ENCODE measurements at regions not wholly inside any gene's neighbourhood (a gene's known extent, or its start where the extent isn't known, plus 50 kb on each side); places are given as distances from the start of the nearest gene placed in this dataset.

DNA sequence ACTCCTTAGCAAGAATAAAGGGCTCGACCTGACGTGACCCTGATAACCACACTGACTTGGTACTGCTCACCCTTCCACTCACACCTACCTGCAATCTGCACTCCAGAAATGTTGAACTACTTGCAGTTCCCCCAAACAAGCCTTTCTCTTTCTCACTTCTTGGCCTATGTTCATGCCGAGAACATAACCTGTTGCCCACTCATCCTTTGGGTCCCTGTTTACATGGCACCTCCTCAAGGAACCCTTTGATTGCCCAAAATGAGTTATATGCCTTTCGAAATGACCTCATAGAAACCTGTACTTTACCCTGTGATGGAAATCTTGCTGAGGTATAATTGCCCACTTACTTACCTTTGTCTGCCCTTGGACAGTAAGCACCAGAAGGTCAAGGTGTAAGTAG is 96.2 kb downstream of the TMCO5A start:
- POLR2A ChIA-PET: no interaction called here
- Mint-ChIP-seq H3K9me3 (ENCODE audit: insufficient read depth) (no peaks in the 10 kb centered on the region), H3K27me3 (ENCODE audit: low read depth) (peaks cover 5% of the 10 kb centered on the region), H3K4me1 (ENCODE audit: low read depth) (no peaks in the 10 kb centered on the region), H3K36me3 (ENCODE audit: low read depth) (no peaks in the 10 kb centered on the region), H3K27ac (no peak overlapping the region), H3K4me3 (no peak overlapping the region)
- ATAC-seq (no peak), DNase-seq (no peak)
- CTCF ChIA-PET: no interaction called here

DNA sequence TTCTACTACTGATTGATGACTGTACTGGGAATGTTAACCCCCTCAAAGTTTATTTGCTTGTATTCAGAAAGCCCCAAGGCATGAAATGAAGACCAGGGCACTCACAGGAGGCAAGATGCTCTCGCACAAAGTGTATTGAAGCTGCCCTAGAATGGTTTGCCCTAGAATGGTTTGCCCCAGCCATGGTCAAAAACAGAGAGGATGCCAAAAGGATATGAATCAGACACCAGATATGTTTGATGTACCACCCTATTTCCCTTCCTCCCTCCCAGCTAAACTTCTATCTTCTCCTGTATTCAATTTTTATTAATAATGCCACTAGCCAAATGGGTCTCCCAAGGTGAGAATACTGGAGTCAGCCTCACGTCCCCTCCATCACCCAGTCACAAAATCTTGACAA is 101.3 kb downstream of the TMCO5A start:
- Mint-ChIP-seq H3K27ac (no peak overlapping the region), H3K36me3 (ENCODE audit: low read depth) (no peaks in the 10 kb centered on the region), H3K27me3 (ENCODE audit: low read depth) (peaks cover 13% of the 10 kb centered on the region), H3K4me3 (no peak overlapping the region), H3K9me3 (ENCODE audit: insufficient read depth) (no peaks in the 10 kb centered on the region), H3K4me1 (ENCODE audit: low read depth) (no peaks in the 10 kb centered on the region)
- ChIA-PET CTCF (no interaction called here), POLR2A (no interaction called here)
- no peak for ATAC-seq
- DNase-seq: no peak

DNA sequence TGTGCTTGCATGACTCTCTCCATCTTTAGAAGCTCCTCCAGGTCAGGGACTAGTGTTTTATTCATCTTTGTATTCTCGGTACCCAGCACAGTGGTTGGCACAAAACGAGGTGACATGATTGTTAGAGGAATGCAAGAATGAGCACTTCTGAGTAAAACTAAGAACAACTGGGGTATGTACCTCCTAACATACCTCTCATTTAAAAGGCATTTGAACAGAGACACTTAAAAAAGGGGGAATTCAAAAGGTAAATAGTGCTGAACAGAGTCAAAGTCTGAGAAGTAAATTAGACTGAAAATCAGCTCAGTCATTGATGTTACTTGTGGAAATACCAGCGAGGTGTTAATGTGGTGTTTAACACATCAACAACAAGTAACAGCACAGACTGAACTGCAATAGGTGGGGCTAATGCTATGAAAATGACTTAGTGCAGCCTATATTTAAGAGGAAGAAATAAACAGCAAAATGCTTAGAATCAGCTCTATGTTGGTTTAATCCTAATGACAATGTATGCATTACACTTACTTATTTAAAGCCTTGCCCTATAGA is 102.4 kb downstream of the TMCO5A start:
- no peak overlapping the region for H3K27ac Mint-ChIP-seq
- CTCF ChIA-PET: no interaction called here
- no peaks in the 10 kb centered on the region for H3K9me3 Mint-ChIP-seq (ENCODE audit: insufficient read depth)
- peaks cover 13% of the 10 kb centered on the region for H3K27me3 Mint-ChIP-seq (ENCODE audit: low read depth)
- no peak overlapping the region for H3K4me3 Mint-ChIP-seq
- no peaks in the 10 kb centered on the region for H3K4me1 Mint-ChIP-seq (ENCODE audit: low read depth)
- no peaks in the 10 kb centered on the region for H3K36me3 Mint-ChIP-seq (ENCODE audit: low read depth)
- ATAC-seq (no peak), DNase-seq (no peak)
- POLR2A ChIA-PET: no interaction called here

DNA sequence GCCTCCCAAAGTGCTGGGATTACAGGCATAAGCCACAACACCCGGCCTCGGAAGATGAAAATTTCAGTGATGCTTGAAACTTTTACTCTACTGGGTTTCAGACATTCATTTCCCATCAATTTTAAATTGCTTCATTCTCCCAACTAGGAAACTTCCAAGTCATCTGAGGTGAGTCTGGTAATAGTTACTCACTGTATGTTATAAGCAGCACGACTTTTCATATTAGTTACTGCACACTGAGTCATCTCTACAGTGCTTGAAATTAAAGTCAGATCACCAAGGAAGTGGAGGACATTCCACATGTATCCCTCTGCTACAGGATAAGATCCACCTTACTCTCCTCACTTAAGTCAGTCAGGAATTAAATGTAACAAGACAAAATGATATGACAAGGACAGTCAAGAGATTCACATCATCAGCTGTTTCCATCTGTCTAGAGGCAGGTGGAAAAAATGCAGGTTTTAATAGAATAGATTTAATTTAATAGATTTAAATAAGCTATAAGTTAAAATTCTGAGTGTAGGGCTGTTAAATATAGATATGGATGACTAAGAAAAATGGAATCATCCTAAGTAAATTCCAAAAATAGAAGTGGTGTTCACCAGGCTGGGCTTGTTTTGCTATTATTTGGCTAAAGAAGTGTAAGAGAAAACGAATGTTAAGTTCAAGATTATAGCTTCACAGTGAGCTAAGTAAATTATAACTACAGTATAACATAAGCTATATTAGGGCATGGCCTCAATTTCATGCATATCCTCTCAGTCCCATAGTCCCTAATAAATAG is 104.4 kb downstream of the TMCO5A start:
- Mint-ChIP-seq H3K36me3 (ENCODE audit: low read depth) (no peaks in the 10 kb centered on the region), H3K4me1 (ENCODE audit: low read depth) (peaks cover 4% of the 10 kb centered on the region), H3K9me3 (ENCODE audit: insufficient read depth) (no peaks in the 10 kb centered on the region), H3K4me3 (no peak overlapping the region), H3K27me3 (ENCODE audit: low read depth) (peaks cover 16% of the 10 kb centered on the region), H3K27ac (no peak overlapping the region)
- DNase-seq (no peak), ATAC-seq (no peak)
- ChIA-PET CTCF (no interaction called here), POLR2A (no interaction called here)

DNA sequence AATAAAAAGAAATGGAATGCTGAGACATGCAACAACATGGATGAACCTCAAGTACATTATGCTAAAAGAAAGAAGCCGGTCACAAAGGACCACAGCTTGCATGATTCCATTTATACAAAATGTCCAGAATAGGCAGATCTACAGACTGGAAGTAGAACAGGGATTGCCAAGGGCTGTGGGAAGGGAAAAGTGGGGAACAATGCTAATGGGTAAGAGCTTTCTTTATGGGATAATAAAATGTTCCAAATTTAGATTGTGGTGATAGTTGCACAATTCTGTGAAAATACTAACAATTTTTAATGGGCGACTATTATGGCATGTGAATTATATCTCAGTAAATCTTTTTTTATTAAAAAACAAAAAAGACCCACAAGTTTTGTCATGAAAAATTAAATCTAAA is 106.2 kb downstream of the TMCO5A start:
- CTCF ChIA-PET: no interaction called here
- no peaks in the 10 kb centered on the region for H3K9me3 Mint-ChIP-seq (ENCODE audit: insufficient read depth)
- H3K27ac Mint-ChIP-seq: no peak overlapping the region
- ATAC-seq (no peak), DNase-seq (no peak)
- H3K36me3 Mint-ChIP-seq (ENCODE audit: low read depth): no peaks in the 10 kb centered on the region
- peaks cover 17% of the 10 kb centered on the region for H3K27me3 Mint-ChIP-seq (ENCODE audit: low read depth)
- no peak overlapping the region for H3K4me3 Mint-ChIP-seq
- H3K4me1 Mint-ChIP-seq (ENCODE audit: low read depth): peaks cover 4% of the 10 kb centered on the region
- POLR2A ChIA-PET: no interaction called here

DNA sequence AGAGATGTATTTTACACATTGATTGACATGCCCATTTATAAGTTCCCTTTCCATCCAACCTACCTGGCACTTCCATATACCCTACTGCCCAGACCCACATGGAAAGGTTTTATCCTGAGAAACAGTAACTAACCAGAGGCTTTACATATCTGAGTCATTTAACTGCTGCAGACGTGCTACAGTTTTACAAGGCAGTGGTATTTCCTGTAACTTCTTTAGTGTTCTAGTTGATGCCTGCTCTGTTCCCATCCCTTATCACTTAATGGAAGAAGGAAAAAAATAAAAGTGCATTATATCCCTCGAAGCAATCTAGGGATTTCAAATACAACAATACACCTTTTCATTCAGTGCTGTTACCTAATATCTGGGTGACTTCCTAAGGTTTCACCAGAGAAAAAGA is 107.1 kb downstream of the TMCO5A start:
- ChIA-PET POLR2A (no interaction called here), CTCF (interaction anchor here (0.8 kb wide), 1 partner anchor 398 kb away, joined by 3 read pairs; no protein-coding TSS in a partner anchor)
- Mint-ChIP-seq H3K4me1 (ENCODE audit: low read depth) (peaks cover 4% of the 10 kb centered on the region), H3K36me3 (ENCODE audit: low read depth) (no peaks in the 10 kb centered on the region), H3K27ac (no peak overlapping the region), H3K9me3 (ENCODE audit: insufficient read depth) (no peaks in the 10 kb centered on the region), H3K4me3 (no peak overlapping the region), H3K27me3 (ENCODE audit: low read depth) (peaks cover 15% of the 10 kb centered on the region)
- ATAC-seq (no peak), DNase-seq (no peak)

DNA sequence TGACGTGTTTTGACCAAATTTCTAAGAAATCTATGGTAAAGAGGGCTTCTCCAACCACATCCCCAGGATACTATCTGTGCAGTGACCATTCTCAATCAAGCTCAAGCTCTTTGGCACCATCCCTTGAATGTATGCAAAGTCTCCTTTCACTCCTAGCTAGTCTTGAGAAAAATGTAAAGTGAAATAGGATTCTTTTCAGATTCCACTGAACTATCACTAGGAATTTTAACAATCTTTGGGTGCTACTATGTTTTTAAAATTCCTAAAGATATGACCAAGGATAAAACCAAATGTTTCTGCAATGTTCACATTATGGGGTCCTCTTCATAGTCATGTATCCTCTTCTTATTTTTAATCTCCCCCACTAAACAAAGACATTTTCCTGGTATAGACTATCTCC is 107.8 kb downstream of the TMCO5A start:
- Mint-ChIP-seq H3K27me3 (ENCODE audit: low read depth) (peaks cover 12% of the 10 kb centered on the region), H3K9me3 (ENCODE audit: insufficient read depth) (no peaks in the 10 kb centered on the region), H3K36me3 (ENCODE audit: low read depth) (no peaks in the 10 kb centered on the region), H3K4me1 (ENCODE audit: low read depth) (peaks cover 4% of the 10 kb centered on the region), H3K4me3 (no peak overlapping the region), H3K27ac (no peak overlapping the region)
- DNase-seq (no peak), ATAC-seq (no peak)
- POLR2A ChIA-PET: no interaction called here
- CTCF ChIA-PET: interaction anchor here (0.8 kb wide), 1 partner anchor 397 kb away, joined by 3 read pairs; no protein-coding TSS in a partner anchor

DNA sequence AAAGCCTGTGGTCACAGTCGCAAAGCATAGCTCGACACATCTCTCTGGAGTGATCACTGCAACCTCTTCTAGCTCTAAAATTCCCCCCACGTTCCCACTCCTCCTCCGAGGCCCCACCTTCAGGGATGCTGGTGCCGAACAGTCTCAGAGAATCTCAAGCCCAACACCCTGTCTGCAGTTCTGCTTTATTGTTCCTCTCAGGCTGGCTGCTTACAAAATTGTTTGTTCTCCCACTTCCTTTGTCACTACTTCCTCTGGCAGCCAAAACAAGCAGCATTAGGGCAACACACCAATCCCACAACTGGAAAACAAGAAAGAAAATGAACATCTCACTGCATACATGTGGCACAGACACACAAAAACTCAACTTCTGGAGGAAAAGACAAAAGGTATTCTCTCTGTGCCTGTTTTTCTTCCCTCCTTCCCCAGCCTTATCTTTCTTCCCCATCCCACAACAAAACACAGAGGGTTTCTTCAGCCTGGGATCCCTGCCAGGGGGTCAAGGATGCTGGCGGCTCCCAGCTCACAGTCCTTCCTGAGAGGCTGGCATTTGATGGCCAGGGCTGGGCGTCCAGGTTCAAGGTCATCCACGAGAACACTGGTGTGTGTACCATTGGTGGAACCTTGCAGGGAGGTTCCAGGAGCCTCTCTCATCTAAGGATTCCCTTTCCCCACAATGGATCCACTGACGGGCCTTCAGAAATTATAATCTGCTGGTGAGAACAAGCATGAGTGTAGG is 108.4 kb downstream of the TMCO5A start:
- Mint-ChIP-seq H3K9me3 (ENCODE audit: insufficient read depth) (no peaks in the 10 kb centered on the region), H3K27me3 (ENCODE audit: low read depth) (peaks cover 10% of the 10 kb centered on the region), H3K36me3 (ENCODE audit: low read depth) (no peaks in the 10 kb centered on the region), H3K4me1 (ENCODE audit: low read depth) (peaks cover 4% of the 10 kb centered on the region), H3K4me3 (no peak overlapping the region), H3K27ac (no peak overlapping the region)
- CTCF ChIA-PET: no interaction called here
- POLR2A ChIA-PET: interaction anchor here (0.6 kb wide), 1 partner anchor 21 kb away, joined by 3 read pairs; no protein-coding TSS in a partner anchor
- ATAC-seq (no peak), DNase-seq (no peak)

DNA sequence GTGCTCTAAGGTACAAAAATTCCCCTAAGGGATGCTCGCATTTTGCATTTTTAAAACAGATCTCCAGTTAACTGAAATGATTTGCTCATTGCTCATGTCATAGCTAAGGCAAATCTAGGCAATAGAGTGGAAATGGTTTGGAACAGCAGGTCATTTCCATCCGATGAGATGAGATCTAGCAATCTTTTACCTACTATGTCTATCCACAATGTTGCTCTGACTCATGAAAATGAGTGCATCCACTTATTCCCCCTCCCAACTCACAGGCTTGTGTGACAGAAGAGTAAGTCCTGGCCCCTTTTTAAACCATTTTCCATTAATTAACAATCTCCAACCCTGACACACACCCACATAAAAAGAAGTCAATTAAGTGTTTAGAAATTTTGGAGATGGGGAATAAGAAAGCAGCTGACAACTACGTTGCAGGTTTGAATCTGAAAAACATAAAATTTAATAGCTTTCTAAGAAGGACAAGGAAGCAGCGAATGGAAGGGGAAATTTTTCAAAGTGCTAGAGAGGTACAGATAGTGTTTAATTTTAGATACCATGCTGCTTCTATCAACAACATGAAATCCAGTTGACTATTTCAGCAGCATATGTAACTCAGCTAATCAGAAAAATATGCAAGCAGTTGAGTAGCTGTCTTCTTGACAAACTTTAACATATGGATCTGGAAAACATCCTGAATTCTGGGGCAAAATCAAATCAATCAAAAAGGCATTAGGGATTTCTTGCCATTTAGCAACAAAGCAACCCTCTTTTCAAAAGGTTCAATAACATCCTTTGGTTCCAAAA is 112.0 kb downstream of the TMCO5A start:
- Mint-ChIP-seq H3K4me1 (ENCODE audit: low read depth) (peaks cover 4% of the 10 kb centered on the region), H3K27me3 (ENCODE audit: low read depth) (peaks cover 9% of the 10 kb centered on the region), H3K36me3 (ENCODE audit: low read depth) (no peaks in the 10 kb centered on the region), H3K27ac (no peak overlapping the region), H3K4me3 (no peak overlapping the region), H3K9me3 (ENCODE audit: insufficient read depth) (no peaks in the 10 kb centered on the region)
- CTCF ChIA-PET: no interaction called here
- POLR2A ChIA-PET: no interaction called here
- DNase-seq (no peak), ATAC-seq (no peak)

DNA sequence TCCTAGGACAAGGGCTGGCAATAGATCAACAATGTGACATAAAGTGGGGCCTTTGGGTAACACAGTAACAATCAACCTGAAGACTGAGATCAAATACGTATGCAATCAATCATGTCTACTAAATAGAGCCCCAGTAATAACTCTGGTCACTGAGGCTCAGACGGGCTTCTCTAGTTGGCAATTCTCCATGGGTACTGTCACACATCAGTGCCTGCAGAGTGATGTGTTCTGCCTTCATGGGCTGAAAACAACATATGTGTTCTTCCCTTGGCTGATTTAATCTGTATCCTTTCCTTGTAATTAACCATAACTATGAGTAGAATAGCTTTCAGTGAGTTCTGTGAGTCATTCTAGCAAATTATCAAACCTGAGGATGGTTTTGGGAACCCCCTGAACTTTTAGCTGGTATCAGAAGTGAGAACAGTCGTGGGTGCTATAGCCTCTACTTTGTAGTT is 113.6 kb downstream of the TMCO5A start:
- peaks cover 9% of the 10 kb centered on the region for H3K27me3 Mint-ChIP-seq (ENCODE audit: low read depth)
- POLR2A ChIA-PET: no interaction called here
- H3K4me1 Mint-ChIP-seq (ENCODE audit: low read depth): no peaks in the 10 kb centered on the region
- no peak overlapping the region for H3K27ac Mint-ChIP-seq
- ATAC-seq (no peak), DNase-seq (no peak)
- H3K36me3 Mint-ChIP-seq (ENCODE audit: low read depth): no peaks in the 10 kb centered on the region
- no peak overlapping the region for H3K4me3 Mint-ChIP-seq
- CTCF ChIA-PET: no interaction called here
- H3K9me3 Mint-ChIP-seq (ENCODE audit: insufficient read depth): no peaks in the 10 kb centered on the region

DNA sequence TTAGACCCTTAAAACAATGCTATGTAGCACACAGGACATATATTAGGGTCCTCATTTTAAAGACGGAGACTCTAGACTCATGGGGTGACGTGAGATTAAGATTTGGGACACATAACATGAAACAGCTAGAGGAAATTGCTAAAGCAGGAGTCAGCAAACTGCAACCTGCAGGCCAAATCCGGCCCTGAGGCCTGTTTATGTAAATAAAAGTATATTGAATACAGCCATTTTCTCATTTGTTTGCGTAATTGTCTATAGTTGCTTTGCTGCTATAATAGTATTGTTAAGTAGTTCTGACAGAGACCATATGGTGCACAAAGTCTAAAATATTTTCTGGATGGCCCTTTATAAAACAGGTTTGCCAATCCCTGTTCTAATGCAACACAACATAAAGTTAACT is 115.5 kb downstream of the TMCO5A start:
- no peak for DNase-seq
- H3K27ac Mint-ChIP-seq: no peak overlapping the region
- no peak overlapping the region for H3K4me3 Mint-ChIP-seq
- H3K4me1 Mint-ChIP-seq (ENCODE audit: low read depth): no peaks in the 10 kb centered on the region
- H3K27me3 Mint-ChIP-seq (ENCODE audit: low read depth): peaks cover 9% of the 10 kb centered on the region
- CTCF ChIA-PET: no interaction called here
- ATAC-seq: no peak
- POLR2A ChIA-PET: no interaction called here
- no peaks in the 10 kb centered on the region for H3K36me3 Mint-ChIP-seq (ENCODE audit: low read depth)
- H3K9me3 Mint-ChIP-seq (ENCODE audit: insufficient read depth): no peaks in the 10 kb centered on the region
